Nephron progenitor cell (in vitro differentiated cells): ENCODE measurements at regions not wholly inside any gene's neighbourhood (a gene's known extent, or its start where the extent isn't known, plus 50 kb on each side); places are given as distances from the start of the nearest gene placed in this dataset.

Source experiments
- DNase-seq: peaks from one replicate; pipeline ENCODE4 v3.0.0; 2021
- H3K27ac Mint-ChIP-seq: 2 replicates; pipeline ENCODE4 v1.8.0; 2021; ENCODE audit warnings: mild to moderate bottlenecking, moderate library complexity, mixed read lengths
- H3K27me3 Mint-ChIP-seq: 2 replicates; pipeline ENCODE4 v1.8.0; 2021; ENCODE audit warnings: mild to moderate bottlenecking, low read depth, mixed read lengths; ENCODE audit not compliant: poor library complexity
- H3K36me3 Mint-ChIP-seq: 2 replicates; pipeline ENCODE4 v1.8.0; 2021; ENCODE audit warnings: low read depth, mixed read lengths
- H3K4me1 Mint-ChIP-seq: 2 replicates; pipeline ENCODE4 v1.8.0; 2021; ENCODE audit warnings: mixed read lengths
- H3K4me3 Mint-ChIP-seq: 2 replicates; pipeline ENCODE4 v1.8.0; 2021; ENCODE audit warnings: mild to moderate bottlenecking, moderate library complexity, mixed read lengths
- H3K9me3 Mint-ChIP-seq: 2 replicates; pipeline ENCODE4 v1.8.0; 2021; ENCODE audit warnings: mild to moderate bottlenecking, moderate library complexity, mixed read lengths
- TF ChIP-seq, protein P1 (sequence below): fragments of 200-600 bp; sonication (generic); IDR thresholded peaks from 2 replicates; pipeline ENCODE4 v1.5.0; 2021; ENCODE audit warnings: antibody characterized with exemption

DNA sequence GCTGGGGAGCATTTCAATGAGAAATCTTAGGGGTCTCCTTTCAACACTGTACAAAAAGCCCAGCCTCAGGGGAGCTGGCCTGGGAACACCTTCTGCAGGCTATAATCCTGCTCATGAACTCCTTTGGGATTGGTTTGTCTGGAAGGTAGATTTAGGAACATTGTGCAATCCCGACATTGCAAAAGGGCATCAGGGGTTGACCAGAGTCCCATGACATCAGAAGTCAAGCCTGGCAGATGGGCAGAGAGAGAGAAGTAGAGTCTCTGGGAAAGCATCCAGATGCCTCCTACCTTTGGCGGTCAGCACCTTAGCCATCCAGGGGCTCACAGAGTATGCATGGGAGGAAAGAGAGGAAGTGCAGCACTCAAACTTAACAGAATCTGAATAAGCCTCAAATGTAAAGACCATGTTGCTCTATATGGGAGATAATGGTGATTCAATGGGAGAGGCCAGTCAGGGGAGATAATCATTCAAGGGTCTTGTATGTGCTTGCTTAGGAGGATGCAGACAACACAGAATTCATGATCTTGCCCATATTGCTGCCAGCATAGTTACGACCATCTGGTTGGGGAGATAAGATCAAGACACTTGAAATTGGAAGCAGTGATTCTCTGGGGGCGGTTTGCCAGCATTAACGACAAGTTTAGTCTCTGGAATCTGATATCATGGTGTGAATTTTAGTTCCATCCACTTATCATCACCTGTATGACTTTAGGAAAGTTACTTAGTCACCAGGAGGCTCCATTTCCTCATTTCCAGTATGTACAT, 58.3 kb upstream of the UPP2 start:
- Mint-ChIP-seq H3K27me3 (peaks cover 6% of the 10 kb centered on the region), H3K4me1 (peaks cover 36% of the 10 kb centered on the region), H3K9me3 (no peaks in the 10 kb centered on the region), H3K36me3 (no peaks in the 10 kb centered on the region), H3K27ac (no peak overlapping the region), H3K4me3 (no peak overlapping the region)
- no peak for DNase-seq
- TF ChIP-seq, protein P1, sequence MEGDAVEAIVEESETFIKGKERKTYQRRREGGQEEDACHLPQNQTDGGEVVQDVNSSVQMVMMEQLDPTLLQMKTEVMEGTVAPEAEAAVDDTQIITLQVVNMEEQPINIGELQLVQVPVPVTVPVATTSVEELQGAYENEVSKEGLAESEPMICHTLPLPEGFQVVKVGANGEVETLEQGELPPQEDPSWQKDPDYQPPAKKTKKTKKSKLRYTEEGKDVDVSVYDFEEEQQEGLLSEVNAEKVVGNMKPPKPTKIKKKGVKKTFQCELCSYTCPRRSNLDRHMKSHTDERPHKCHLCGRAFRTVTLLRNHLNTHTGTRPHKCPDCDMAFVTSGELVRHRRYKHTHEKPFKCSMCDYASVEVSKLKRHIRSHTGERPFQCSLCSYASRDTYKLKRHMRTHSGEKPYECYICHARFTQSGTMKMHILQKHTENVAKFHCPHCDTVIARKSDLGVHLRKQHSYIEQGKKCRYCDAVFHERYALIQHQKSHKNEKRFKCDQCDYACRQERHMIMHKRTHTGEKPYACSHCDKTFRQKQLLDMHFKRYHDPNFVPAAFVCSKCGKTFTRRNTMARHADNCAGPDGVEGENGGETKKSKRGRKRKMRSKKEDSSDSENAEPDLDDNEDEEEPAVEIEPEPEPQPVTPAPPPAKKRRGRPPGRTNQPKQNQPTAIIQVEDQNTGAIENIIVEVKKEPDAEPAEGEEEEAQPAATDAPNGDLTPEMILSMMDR = no peak

DNA sequence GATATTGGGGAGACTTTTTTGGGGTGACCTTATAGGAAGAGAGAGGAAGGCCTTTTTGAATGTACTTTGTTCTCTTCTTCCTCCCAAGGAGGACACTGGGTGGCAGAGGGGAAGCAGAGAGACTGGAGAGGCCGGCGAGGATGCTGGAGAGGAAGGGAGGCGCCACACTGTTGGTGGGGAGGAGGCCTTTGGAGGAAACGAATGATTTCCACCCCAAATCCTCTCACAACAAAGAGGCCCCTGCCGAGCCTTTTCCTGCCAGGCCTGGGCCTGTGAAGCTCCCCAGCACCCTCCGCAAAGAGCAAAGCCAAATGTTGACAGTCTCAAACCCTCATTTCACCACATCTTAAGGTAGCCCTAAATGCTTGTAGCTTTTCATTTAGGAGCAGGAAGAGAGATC, 59.0 kb upstream of the UPP2 start:
- DNase-seq = no peak
- Mint-ChIP-seq H3K4me1 (peaks cover 36% of the 10 kb centered on the region), H3K27me3 (peaks cover 3% of the 10 kb centered on the region), H3K4me3 (no peak overlapping the region), H3K9me3 (no peaks in the 10 kb centered on the region), H3K36me3 (no peaks in the 10 kb centered on the region), H3K27ac (peak overlapping the region; percentile 34)
- TF ChIP-seq, protein P1 = no peak

DNA sequence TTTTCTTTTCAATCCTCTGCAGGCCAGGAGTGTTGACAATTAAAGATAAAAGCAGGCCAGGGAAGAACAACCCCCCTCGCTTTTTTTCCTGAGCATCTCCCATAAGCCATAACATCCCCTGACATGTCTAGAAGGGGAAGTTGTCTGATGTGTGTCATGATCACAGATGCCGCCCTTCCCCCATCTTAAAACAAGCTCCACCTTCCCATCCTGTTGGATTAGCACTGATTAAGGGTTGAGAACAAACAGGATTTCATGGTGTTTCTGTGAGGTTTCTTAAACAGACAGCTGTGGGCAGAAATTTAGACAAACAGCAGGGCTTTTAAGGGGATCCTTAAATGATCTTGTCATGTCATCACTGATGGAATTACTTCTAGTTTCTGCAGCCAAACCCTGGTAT, 59.4 kb upstream of the UPP2 start:
- Mint-ChIP-seq H3K27ac (no peak overlapping the region), H3K4me3 (no peak overlapping the region), H3K4me1 (peaks cover 36% of the 10 kb centered on the region), H3K9me3 (no peaks in the 10 kb centered on the region), H3K36me3 (no peaks in the 10 kb centered on the region), H3K27me3 (peaks cover 2% of the 10 kb centered on the region)
- DNase-seq = no peak
- TF ChIP-seq, protein P1 = no peak

DNA sequence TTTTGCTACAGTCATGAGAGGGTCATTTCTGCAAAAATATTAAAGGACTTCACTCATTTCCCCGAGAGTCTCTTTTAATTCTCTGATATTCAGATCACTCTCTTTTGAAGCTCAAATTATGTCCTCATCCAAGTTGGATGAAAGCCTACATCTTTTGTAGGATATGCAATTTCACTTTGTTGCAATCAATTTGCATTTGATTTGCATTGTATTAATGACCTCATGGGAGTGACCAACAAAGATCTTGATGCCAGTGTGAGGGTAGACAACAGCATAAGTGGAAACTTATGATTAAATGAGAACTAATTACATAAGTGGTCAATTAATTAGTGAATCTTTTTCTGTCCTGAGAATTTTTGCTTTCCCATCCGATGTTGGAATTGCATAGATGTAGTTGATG, 60.3 kb upstream of the UPP2 start:
- Mint-ChIP-seq H3K27ac (no peak overlapping the region), H3K9me3 (no peaks in the 10 kb centered on the region), H3K27me3 (peaks cover 2% of the 10 kb centered on the region), H3K4me3 (no peak overlapping the region), H3K36me3 (no peaks in the 10 kb centered on the region), H3K4me1 (peaks cover 36% of the 10 kb centered on the region)
- no peak for DNase-seq
- TF ChIP-seq, protein P1 = no peak

DNA sequence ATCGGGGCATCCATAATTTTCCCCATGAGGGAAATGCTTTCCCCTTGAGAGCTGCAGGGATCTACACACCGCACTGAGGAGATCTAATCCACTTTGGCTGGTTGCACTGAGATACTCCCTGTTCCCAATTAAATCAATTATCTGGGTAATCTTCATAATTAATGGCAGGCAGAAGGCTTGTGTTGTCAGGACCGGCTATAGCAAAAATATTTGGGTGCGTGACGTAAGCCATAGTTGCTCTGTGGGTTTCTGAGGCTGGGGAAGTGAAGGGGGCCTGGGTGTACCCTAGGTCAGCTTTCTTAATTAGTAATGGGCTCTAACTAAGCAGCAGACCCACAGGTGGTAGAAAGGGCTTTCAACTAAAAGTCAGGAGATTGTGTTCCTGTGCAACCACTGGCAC, 62.8 kb upstream of the UPP2 start:
- TF ChIP-seq, protein P1 = no peak

More for the DNA sequence above, 62.8 kb upstream of the UPP2 start:
- Mint-ChIP-seq H3K36me3 (no peaks in the 10 kb centered on the region), H3K9me3 (no peaks in the 10 kb centered on the region), H3K4me3 (no peak overlapping the region), H3K4me1 (peaks cover 27% of the 10 kb centered on the region), H3K27me3 (peaks cover 5% of the 10 kb centered on the region), H3K27ac (no peak overlapping the region)
- no peak for DNase-seq
